Tibial nerve (tissue), 3 donors: ENCODE measurements at regions not wholly inside any gene's neighbourhood (a gene's known extent, or its start where the extent isn't known, plus 50 kb on each side); places are given as distances from the start of the nearest gene placed in this dataset.

ENCODE experiments used
- POLR2A ChIP-seq, 2 donors: fragments of 450-650 bp; IDR thresholded peaks; one replicate each; pipeline ENCODE4 v1.6.1; 2017; ENCODE audit warnings: antibody characterized with exemption in 2 of 2, mild to moderate bottlenecking in 2 of 2, moderate library complexity in 2 of 2
- TF ChIP-seq, protein P1 (sequence below), 5 experiments: fragments of 200-600 bp in 3 of 5; fragments of 450-650 bp in 2 of 5; sonication (generic) in 3 of 5; IDR thresholded peaks; one replicate each; pipeline ENCODE4 v1.5.1; 2016 to 2019; ENCODE audit warnings: antibody characterized with exemption in 5 of 5, mild to moderate bottlenecking in 3 of 5, moderate library complexity in 2 of 5

- TF ChIP-seq, protein P1, sequence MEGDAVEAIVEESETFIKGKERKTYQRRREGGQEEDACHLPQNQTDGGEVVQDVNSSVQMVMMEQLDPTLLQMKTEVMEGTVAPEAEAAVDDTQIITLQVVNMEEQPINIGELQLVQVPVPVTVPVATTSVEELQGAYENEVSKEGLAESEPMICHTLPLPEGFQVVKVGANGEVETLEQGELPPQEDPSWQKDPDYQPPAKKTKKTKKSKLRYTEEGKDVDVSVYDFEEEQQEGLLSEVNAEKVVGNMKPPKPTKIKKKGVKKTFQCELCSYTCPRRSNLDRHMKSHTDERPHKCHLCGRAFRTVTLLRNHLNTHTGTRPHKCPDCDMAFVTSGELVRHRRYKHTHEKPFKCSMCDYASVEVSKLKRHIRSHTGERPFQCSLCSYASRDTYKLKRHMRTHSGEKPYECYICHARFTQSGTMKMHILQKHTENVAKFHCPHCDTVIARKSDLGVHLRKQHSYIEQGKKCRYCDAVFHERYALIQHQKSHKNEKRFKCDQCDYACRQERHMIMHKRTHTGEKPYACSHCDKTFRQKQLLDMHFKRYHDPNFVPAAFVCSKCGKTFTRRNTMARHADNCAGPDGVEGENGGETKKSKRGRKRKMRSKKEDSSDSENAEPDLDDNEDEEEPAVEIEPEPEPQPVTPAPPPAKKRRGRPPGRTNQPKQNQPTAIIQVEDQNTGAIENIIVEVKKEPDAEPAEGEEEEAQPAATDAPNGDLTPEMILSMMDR (IDR thresholded peaks at IDR 0.05) = no peak
- no peak for TF ChIP-seq POLR2A (IDR thresholded peaks at IDR 0.05)
Measured at GRCh38 chr18:14928396-14928795, 180.4 kb downstream of the ANKRD30B start.
